Ascending aorta (tissue), 2 donors: ENCODE measurements at regions not wholly inside any gene's neighbourhood (a gene's known extent, or its start where the extent isn't known, plus 50 kb on each side); places are given as distances from the start of the nearest gene placed in this dataset.

Source experiments
- DNase-seq, 2 donors: peaks; one replicate each; pipeline ENCODE4 v3.0.0-alpha.2; 2019; ENCODE audit warnings: low spot score in 2 of 2
- H3K27ac ChIP-seq, 2 donors: fragments of 200-600 bp; sonication (generic); one replicate each; pipeline ENCODE4 v1.5.1; 2016 to 2017; ENCODE audit warnings: mild to moderate bottlenecking in 1 of 2
- H3K27me3 ChIP-seq: fragments of 200-600 bp; sonication (generic); one replicate; pipeline ENCODE4 v1.5.1; 2017
- H3K36me3 ChIP-seq, 2 donors: fragments of 200-600 bp; sonication (generic); one replicate each; pipeline ENCODE4 v1.5.1; 2016
- H3K4me1 ChIP-seq, 2 donors: fragments of 200-600 bp; sonication (generic); one replicate each; pipeline ENCODE4 v1.5.1; 2016 to 2017; ENCODE audit warnings: mild to moderate bottlenecking in 1 of 2
- H3K4me3 ChIP-seq, 2 donors: fragments of 200-600 bp; sonication (generic); one replicate each; pipeline ENCODE4 v1.5.1; 2016 to 2017; ENCODE audit warnings: mild to moderate bottlenecking in 1 of 2
- H3K9me3 ChIP-seq, 2 donors: fragments of 200-600 bp; sonication (generic); one replicate each; pipeline ENCODE4 v1.5.1; 2016
- CTCF ChIP-seq, 3 experiments: fragments of 200-600 bp in 2 of 3; fragments of 450-650 bp in 1 of 3; sonication (generic) in 2 of 3; IDR thresholded peaks; one replicate each; pipeline ENCODE4 v1.5.1; 2016 to 2019; ENCODE audit warnings: antibody characterized with exemption in 3 of 3, mild to moderate bottlenecking in 1 of 3, moderate library complexity in 1 of 3
- intact Hi-C: fragments of 100-400 bp; cut with DNase I; formaldehyde crosslinking; loops from one replicate; pipeline ENCODE4 v1.15.1; 2023

GRCh38 chr1:38269923-38270848, 223.6 kb upstream of the POU3F1 start:
- no peaks in the 10 kb centered on the region for H3K27me3 ChIP-seq
- no peak overlapping the region for H3K27ac ChIP-seq
- intact Hi-C loops, result no loop called here
- no peak for DNase-seq
- no peak for TF ChIP-seq CTCF (IDR thresholded peaks at IDR 0.05)
- H3K36me3 ChIP-seq, result no peaks in the 10 kb centered on the region
- H3K4me1 ChIP-seq, result no peaks in the 10 kb centered on the region
- H3K9me3 ChIP-seq, result no peaks in the 10 kb centered on the region
- H3K4me3 ChIP-seq, result no peak overlapping the region

- intact Hi-C loops, result no loop called here
- no peak for TF ChIP-seq CTCF (IDR thresholded peaks at IDR 0.05)
- no peaks in the 10 kb centered on the region for H3K27me3 ChIP-seq
- no peak for DNase-seq
- no peaks in the 10 kb centered on the region for H3K9me3 ChIP-seq
- H3K4me3 ChIP-seq, result no peak overlapping the region
- no peak overlapping the region for H3K27ac ChIP-seq
- no peaks in the 10 kb centered on the region for H3K36me3 ChIP-seq
- no peaks in the 10 kb centered on the region for H3K4me1 ChIP-seq
Measured at GRCh38 chr1:38268226-38268625, 221.6 kb upstream of the POU3F1 start.

GRCh38 chr1:38267037-38268036, 220.7 kb upstream of the POU3F1 start:
- Histone ChIP-seq H3K4me1 (no peaks in the 10 kb centered on the region), H3K27me3 (no peaks in the 10 kb centered on the region), H3K9me3 (no peaks in the 10 kb centered on the region), H3K36me3 (no peaks in the 10 kb centered on the region), H3K4me3 (no peak overlapping the region), H3K27ac (no peak overlapping the region)
- no peak for DNase-seq
- TF ChIP-seq CTCF (IDR thresholded peaks at IDR 0.05), result no peak
- intact Hi-C loops, result no loop called here

GRCh38 chr1:38266197-38266520, 219.6 kb upstream of the POU3F1 start:
- no peak overlapping the region for H3K27ac ChIP-seq
- intact Hi-C loops, result no loop called here
- TF ChIP-seq CTCF (IDR thresholded peaks at IDR 0.05), result no peak
- no peaks in the 10 kb centered on the region for H3K4me1 ChIP-seq
- DNase-seq, result no peak
- no peaks in the 10 kb centered on the region for H3K9me3 ChIP-seq
- no peak overlapping the region for H3K4me3 ChIP-seq
- no peaks in the 10 kb centered on the region for H3K36me3 ChIP-seq
- no peaks in the 10 kb centered on the region for H3K27me3 ChIP-seq

- no peak for DNase-seq
- Histone ChIP-seq H3K27me3 (no peaks in the 10 kb centered on the region), H3K4me3 (no peak overlapping the region), H3K36me3 (no peaks in the 10 kb centered on the region), H3K4me1 (no peaks in the 10 kb centered on the region), H3K27ac (no peak overlapping the region), H3K9me3 (no peaks in the 10 kb centered on the region)
- no peak for TF ChIP-seq CTCF (IDR thresholded peaks at IDR 0.05)
- intact Hi-C loops, result no loop called here
Measured at GRCh38 chr1:38265293-38266196, 219.0 kb upstream of the POU3F1 start.
